Heart left ventricle (tissue), 13 donors: ENCODE measurements at regions not wholly inside any gene's neighbourhood (a gene's known extent, or its start where the extent isn't known, plus 50 kb on each side); places are given as distances from the start of the nearest gene placed in this dataset.

ENCODE experiments used
- CTCF ChIP-seq, 12 donors: fragments of 200-600 bp; sonication (generic) in 4 of 12; IDR thresholded peaks; one replicate each; pipeline versions ENCODE4 v1.5.0 to v1.8.0; 2018 to 2022; ENCODE audit warnings: antibody characterized with exemption in 12 of 12, mild to moderate bottlenecking in 5 of 12
- POLR2A ChIP-seq, 2 donors: fragments of 450-650 bp; IDR thresholded peaks; one replicate each; pipeline ENCODE4 v1.6.1; 2017; ENCODE audit warnings: antibody characterized with exemption in 2 of 2, mild to moderate bottlenecking in 2 of 2, moderate library complexity in 2 of 2
- donor health status: ischemic (EF 13 %, LVEDD 7.1; RV severe dilation, severe dysfunction).
- donor health status: DM: no; HTN: yes; CAD: no.
- donor health status: DM: no; HTN: no; CAD: no.
- donor health status: ischemic (EF 25% LVEDD 6.9; RV normal size, moderate dysfunction).
- donor health status: ischemic (EF 25% LVEDD 5.7; RV mildly dilated, moderate dysfunction).
- donor health status: ischemic (EF 35%, LVEDD 5.7; RV mildly dilated, moderate dysfunction).
- donor health status: nonischemic (EF 11% LVEDD 7.7; RV severe dilation, severe dysfunction).
- donor health status: DM: yes; HTN: yes; CAD: no.
- donor health status: PGD.
- donor health status: ischemic (EF 29% LVEDD 5.4; RV normal size, mild dysfunction).
- donor health status: nonischemic (EF 23%, LVEDD 6.1; RV moderate dilation, normal function).

GRCh38 chrX:38891641-38892413 is 90.6 kb downstream of the MID1IP1 start:
- no peak for TF ChIP-seq CTCF (IDR thresholded peaks at IDR 0.05)
- TF ChIP-seq POLR2A (IDR thresholded peaks at IDR 0.05), result no peak
